HEK293 (cell line): ENCODE measurements at regions not wholly inside any gene's neighbourhood (a gene's known extent, or its start where the extent isn't known, plus 50 kb on each side); places are given as distances from the start of the nearest gene placed in this dataset.

ENCODE experiments used
- CTCF ChIP-seq: fragments of 450-650 bp; formaldehyde crosslinking; IDR thresholded peaks from 2 replicates; pipeline ENCODE4 v1.5.1; 2016; ENCODE audit warnings: missing biosample characterization, missing genetic modification characterization
- ZNF37A ChIP-seq: fragments of 450-650 bp; IDR thresholded peaks from 2 replicates; pipeline ENCODE4 v1.5.1; 2018; ENCODE audit warnings: missing biosample characterization, missing genetic modification characterization

- TF ChIP-seq ZNF37A (tag by site-specific recombination) (no peak), CTCF (tag by site-specific recombination) (no peak)
These were observed 202.5 kb downstream of the UBE3A start for GRCh38 chr15:25236143-25236860.
